SW 1271 (cell line): ENCODE measurements at regions not wholly inside any gene's neighbourhood (a gene's known extent, or its start where the extent isn't known, plus 50 kb on each side); places are given as distances from the start of the nearest gene placed in this dataset.
"Not testable (repeated sequence)": the region's sequence is repeated elsewhere in the genome, so short reads cannot be mapped to it uniquely, and the experiment has no call there.

Source experiments
- DNase-seq, 2 experiments: peaks; one replicate each; lab custom pipeline; 2025; lab: John Stamatoyannopoulos, UW

- not testable (repeated sequence) for DNase-seq
Observed at GRCh38 chr15:54749461-54749860, 447.3 kb downstream of the RSL24D1 start.

GRCh38 chr15:54722342-54722986 lies 474.3 kb downstream of the RSL24D1 start:
- no peak for DNase-seq

GRCh38 chr15:54719325-54719724 lies 477.4 kb downstream of the RSL24D1 start:
- DNase-seq: no peak

- DNase-seq: no peak
Observed at GRCh38 chr15:54707805-54708752, 488.7 kb downstream of the RSL24D1 start.

GRCh38 chr15:54687628-54688027 lies 509.1 kb downstream of the RSL24D1 start:
- no peak for DNase-seq
